22Rv1 (cell line): ENCODE measurements at regions not wholly inside any gene's neighbourhood (a gene's known extent, or its start where the extent isn't known, plus 50 kb on each side); places are given as distances from the start of the nearest gene placed in this dataset.

Source experiments
- H3K27ac ChIP-seq: fragments of 450-650 bp; 2 replicates; pipeline ENCODE4 v1.5.1; 2017
- ZFX ChIP-seq: fragments of 450-650 bp; IDR thresholded peaks from 2 replicates; pipeline ENCODE4 v1.6.1; 2017; ENCODE audit warnings: antibody characterized with exemption, borderline replicate concordance
- TF ChIP-seq, protein P1 (sequence below): fragments of 450-650 bp; IDR thresholded peaks from 2 replicates; pipeline ENCODE4 v1.5.1; 2017; ENCODE audit warnings: mild to moderate bottlenecking

DNA sequence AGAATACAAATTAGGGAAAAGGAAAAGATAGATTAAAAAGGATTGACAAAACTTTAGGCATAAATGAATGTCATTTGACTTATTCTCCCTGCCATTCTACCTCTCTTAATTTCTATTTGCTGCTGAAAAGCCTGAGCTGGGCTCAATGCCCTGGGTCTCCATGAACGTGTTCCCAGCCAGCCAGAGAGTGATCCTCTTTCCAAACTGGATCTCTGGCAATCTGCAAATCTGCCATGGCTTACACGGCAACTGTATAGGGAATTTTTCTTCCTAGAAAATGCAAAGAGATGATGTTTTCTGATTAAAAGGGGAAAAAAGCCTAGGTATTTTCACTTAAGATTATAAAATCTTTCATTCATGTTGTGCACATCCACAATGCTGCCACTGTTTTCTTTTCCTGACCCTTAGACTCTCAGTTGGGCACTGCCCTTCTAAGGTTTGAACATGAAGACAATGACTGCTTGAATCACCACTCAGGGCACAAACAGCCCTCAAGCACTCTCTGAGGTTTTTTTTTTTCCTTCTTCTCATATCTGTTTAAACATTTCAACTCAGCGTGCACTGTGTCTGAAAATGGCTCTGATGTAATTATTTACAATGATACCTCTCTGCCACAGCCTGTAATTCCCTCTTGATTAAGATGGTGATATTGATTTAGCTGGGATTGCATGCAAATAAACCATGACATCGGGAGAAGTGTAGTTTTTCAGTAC lies 60.3 kb downstream of the DACT1 start:
- TF ChIP-seq, protein P1, sequence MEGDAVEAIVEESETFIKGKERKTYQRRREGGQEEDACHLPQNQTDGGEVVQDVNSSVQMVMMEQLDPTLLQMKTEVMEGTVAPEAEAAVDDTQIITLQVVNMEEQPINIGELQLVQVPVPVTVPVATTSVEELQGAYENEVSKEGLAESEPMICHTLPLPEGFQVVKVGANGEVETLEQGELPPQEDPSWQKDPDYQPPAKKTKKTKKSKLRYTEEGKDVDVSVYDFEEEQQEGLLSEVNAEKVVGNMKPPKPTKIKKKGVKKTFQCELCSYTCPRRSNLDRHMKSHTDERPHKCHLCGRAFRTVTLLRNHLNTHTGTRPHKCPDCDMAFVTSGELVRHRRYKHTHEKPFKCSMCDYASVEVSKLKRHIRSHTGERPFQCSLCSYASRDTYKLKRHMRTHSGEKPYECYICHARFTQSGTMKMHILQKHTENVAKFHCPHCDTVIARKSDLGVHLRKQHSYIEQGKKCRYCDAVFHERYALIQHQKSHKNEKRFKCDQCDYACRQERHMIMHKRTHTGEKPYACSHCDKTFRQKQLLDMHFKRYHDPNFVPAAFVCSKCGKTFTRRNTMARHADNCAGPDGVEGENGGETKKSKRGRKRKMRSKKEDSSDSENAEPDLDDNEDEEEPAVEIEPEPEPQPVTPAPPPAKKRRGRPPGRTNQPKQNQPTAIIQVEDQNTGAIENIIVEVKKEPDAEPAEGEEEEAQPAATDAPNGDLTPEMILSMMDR: no peak
- TF ChIP-seq ZFX: no peak
- no peak overlapping the region for H3K27ac ChIP-seq

DNA sequence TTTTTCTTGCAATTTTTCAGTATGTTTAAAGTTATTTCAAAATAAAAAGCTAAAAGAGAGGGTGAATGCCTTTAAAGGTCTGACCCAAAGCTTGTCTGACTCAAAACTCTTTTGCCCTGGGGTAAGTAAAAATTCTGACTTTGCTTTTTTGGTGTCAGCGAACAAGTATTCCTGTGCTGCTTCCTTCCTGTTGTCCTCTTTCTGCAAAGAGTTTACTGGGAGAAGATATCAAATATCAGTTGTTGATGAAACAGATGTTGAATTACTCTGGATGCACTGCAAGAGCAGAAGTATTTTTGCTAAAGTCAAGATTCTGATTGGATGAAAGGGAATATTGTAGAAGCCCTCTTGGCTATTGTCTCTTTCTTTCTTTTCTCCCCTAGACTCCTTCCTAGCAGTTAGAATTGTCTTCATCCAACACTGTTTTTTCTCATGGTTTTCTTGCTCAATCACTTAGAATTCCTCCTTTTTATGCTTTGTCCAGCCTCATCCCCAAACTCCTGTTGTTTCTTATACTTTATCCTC lies 62.0 kb downstream of the DACT1 start:
- no peak overlapping the region for H3K27ac ChIP-seq
- TF ChIP-seq, protein P1: no peak
- no peak for TF ChIP-seq ZFX

DNA sequence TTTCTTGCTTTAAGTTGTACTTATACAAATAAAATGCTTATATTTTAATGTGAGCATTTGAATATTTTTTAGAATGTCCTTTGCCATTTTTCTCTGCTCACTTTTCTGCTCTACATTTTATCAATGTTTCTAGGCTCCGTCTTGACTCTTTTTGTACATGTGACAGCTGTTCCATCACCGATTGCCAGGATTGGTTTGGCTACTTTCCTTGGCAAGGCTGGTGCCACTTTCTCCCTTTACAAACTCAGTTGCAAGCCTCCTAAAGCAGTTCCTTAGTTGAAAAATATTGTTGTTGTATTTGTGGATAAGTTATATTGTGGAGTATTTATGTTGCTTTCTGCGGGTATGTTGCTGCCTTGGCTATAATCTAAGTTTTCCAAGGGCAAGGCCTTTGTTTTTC lies 63.4 kb downstream of the DACT1 start:
- H3K27ac ChIP-seq: no peak overlapping the region
- TF ChIP-seq ZFX: no peak
- TF ChIP-seq, protein P1: no peak

DNA sequence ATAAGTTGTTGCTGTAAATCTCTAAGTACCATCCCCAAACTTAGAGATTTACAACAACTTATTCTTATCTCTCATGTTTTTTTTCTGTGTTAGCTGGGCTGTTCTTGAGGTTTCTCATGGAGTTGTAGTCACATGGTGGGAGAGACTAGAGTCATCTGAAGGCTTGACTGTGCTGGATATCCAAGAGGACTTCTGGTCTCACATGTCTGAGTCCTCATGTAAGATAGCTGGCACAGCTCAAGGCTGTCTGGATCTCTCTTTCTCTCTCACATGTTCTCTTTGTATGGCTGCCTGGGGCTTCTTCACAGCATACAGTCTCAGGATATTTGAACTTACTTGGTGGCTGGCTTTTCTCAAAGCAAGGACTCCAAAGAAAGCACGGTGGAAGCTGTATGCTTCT lies 63.8 kb downstream of the DACT1 start:
- H3K27ac ChIP-seq: no peak overlapping the region
- no peak for TF ChIP-seq ZFX
- TF ChIP-seq, protein P1: no peak

DNA sequence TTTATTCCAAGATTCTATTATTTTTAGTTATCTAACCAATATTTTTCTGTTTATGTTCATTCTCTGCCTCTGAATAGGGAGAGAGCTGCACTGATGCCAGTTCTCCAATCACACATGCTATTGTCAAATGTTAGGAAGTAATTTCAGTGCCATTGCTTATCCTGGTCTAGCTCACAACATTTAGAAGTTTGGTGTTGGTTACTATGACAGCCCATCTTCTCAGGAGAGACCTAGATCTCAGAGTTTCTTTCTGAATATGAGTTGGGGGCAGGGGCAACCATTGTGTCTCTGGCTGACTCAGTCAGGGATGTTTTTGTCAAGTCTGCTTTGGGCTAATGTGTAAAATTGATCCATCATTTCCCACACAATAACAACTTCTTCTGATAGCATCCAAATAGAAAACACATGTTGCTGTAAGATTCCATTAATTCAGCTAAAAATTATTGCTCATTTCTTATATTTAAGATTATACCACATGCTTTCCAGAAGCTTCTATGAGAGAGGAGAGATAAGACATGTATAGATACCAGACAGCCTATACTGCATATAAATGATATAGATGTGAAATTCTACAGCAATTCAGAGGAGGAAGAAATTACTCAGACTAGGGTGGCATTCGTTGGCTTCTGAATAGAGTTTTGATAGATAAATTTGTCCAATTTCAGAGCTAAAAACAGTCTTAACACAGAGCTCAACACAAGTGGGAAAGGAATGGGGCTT lies 64.8 kb downstream of the DACT1 start:
- H3K27ac ChIP-seq: no peak overlapping the region
- no peak for TF ChIP-seq ZFX
- TF ChIP-seq, protein P1: no peak

DNA sequence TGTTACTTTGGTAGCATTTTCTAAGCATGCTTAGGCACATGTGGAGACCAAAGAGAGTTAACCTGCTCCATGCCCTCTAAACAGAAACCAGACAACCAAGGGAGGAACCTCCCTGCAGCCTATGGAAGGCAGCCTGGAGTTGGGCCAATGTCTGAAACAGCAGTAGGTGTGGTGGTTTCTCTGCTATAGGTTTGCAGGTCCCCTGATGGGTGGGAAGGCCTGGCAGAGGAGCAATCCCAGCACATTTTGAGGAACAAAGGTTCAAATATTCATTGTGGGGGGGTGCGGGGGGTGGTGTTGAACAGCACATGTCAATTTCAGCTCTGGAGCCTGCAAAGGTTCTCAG lies 65.4 kb downstream of the DACT1 start:
- no peak overlapping the region for H3K27ac ChIP-seq
- no peak for TF ChIP-seq ZFX
- TF ChIP-seq, protein P1: no peak

DNA sequence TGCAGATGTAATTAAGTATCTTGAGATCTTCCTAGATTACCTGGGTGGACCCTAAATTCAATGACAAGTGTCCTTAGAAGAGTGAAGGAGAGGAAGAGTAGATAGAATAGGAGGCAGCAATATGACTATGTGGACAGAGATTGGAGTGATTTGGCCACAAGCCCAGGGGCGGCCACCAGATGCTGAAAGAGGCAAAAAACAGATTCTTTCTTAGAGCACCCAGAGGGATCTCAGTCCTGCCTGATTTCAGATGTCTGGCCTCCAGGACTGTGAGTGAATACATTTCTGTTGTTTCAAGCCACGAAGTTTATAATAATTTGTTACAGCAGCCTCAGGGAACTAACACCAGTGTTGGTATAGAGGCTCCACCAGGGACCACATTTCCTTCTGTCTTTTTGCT lies 67.3 kb downstream of the DACT1 start:
- TF ChIP-seq, protein P1: no peak
- no peak for TF ChIP-seq ZFX
- H3K27ac ChIP-seq: no peak overlapping the region
